Chondrocyte (in vitro differentiated cells): ENCODE measurements at regions not wholly inside any gene's neighbourhood (a gene's known extent, or its start where the extent isn't known, plus 50 kb on each side); places are given as distances from the start of the nearest gene placed in this dataset.
A peak's percentile ranks its signal among the peaks of the same experiment; 100 is the strongest.

Experiments used
- DNase-seq: peaks from one replicate; pipeline ENCODE4 v3.0.0; 2021; ENCODE audit warnings: mixed read lengths, low spot score
- H3K27ac Mint-ChIP-seq: one replicate; pipeline ENCODE4 v1.8.0; 2021; ENCODE audit warnings: mild to moderate bottlenecking, moderate library complexity, mixed read lengths; ENCODE audit not compliant: unreplicated experiment
- H3K27me3 Mint-ChIP-seq: 2 replicates; pipeline ENCODE4 v1.8.0; 2021; ENCODE audit warnings: low read depth, mixed read lengths
- H3K36me3 Mint-ChIP-seq: 2 replicates; pipeline ENCODE4 v1.8.0; 2021; ENCODE audit warnings: low read depth, mixed read lengths
- H3K4me1 Mint-ChIP-seq: 2 replicates; pipeline ENCODE4 v1.8.0; 2021; ENCODE audit warnings: low read depth, mild to moderate bottlenecking, mixed read lengths
- H3K4me3 Mint-ChIP-seq: one replicate; pipeline ENCODE4 v1.8.0; 2021; ENCODE audit warnings: mild to moderate bottlenecking, moderate library complexity, mixed read lengths; ENCODE audit not compliant: unreplicated experiment
- H3K9me3 Mint-ChIP-seq: 2 replicates; pipeline ENCODE4 v1.8.0; 2021; ENCODE audit warnings: low read depth, mixed read lengths
- TF ChIP-seq, protein P1 (sequence below): fragments of 200-600 bp; sonication (generic); IDR thresholded peaks from 2 replicates; pipeline ENCODE4 v1.5.0; 2021; ENCODE audit warnings: antibody characterized with exemption, mild to moderate bottlenecking, moderate library complexity

DNA sequence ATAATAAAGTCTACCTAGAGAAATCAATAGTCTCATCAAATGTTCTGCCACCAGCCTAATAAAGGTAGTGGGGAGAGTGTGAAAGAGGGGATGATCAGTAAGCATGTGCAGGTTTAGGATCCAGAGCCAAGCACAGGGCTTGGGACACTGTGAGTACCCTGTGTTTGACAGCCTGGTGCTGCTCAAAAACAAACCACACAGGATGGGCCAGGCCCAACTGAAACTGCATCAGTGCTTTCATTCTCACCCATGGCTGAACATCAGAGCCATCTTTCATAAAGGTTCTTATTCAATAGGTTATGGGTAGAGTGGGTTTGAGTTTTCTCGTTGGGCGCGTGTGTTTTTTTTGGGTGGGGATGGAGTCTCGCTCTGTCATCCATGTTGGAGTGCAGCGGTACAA lies 87.3 kb upstream of the NHSL1 start:
- TF ChIP-seq, protein P1, sequence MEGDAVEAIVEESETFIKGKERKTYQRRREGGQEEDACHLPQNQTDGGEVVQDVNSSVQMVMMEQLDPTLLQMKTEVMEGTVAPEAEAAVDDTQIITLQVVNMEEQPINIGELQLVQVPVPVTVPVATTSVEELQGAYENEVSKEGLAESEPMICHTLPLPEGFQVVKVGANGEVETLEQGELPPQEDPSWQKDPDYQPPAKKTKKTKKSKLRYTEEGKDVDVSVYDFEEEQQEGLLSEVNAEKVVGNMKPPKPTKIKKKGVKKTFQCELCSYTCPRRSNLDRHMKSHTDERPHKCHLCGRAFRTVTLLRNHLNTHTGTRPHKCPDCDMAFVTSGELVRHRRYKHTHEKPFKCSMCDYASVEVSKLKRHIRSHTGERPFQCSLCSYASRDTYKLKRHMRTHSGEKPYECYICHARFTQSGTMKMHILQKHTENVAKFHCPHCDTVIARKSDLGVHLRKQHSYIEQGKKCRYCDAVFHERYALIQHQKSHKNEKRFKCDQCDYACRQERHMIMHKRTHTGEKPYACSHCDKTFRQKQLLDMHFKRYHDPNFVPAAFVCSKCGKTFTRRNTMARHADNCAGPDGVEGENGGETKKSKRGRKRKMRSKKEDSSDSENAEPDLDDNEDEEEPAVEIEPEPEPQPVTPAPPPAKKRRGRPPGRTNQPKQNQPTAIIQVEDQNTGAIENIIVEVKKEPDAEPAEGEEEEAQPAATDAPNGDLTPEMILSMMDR, result no peak
- H3K9me3 Mint-ChIP-seq, result no peaks in the 10 kb centered on the region
- H3K27me3 Mint-ChIP-seq, result no peaks in the 10 kb centered on the region
- H3K4me3 Mint-ChIP-seq, result no peak overlapping the region
- H3K36me3 Mint-ChIP-seq, result no peaks in the 10 kb centered on the region
- H3K4me1 Mint-ChIP-seq, result peaks cover 18% of the 10 kb centered on the region
- DNase-seq, result no peak
- no peak overlapping the region for H3K27ac Mint-ChIP-seq

DNA sequence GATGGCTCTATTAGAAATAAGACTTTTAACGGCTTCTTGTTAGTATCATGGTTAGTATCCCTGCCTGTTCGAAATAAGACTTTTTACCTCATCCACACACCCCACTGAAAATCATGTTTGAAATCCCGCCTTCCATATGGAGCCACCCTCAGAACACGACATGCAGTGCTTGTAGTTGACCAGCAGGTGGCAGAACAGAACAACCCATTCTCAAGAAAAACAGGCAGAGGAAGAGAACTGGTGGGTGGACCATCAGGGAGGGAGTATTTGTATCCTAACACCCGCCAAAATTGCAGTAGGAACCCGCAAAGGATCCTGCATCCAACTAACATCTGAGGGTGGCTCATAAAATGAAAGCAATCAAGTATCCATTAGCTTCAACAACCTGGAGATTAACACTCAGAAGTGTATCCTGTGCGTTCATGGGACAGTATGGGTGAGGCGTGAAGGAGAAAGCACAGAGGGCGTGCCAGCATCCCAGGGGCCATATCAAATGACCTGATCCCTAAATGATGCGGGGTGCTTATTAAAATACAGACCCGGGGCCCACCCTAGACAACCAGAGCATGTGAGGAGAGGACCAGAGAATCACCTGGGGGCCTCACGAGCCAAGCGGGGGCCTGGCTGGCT lies 89.6 kb upstream of the NHSL1 start:
- peaks cover 31% of the 10 kb centered on the region for H3K4me1 Mint-ChIP-seq
- TF ChIP-seq, protein P1, result peak; percentile 97
- no peaks in the 10 kb centered on the region for H3K27me3 Mint-ChIP-seq
- no peak overlapping the region for H3K4me3 Mint-ChIP-seq
- H3K27ac Mint-ChIP-seq, result no peak overlapping the region
- no peaks in the 10 kb centered on the region for H3K36me3 Mint-ChIP-seq
- no peaks in the 10 kb centered on the region for H3K9me3 Mint-ChIP-seq
- DNase-seq, result no peak

DNA sequence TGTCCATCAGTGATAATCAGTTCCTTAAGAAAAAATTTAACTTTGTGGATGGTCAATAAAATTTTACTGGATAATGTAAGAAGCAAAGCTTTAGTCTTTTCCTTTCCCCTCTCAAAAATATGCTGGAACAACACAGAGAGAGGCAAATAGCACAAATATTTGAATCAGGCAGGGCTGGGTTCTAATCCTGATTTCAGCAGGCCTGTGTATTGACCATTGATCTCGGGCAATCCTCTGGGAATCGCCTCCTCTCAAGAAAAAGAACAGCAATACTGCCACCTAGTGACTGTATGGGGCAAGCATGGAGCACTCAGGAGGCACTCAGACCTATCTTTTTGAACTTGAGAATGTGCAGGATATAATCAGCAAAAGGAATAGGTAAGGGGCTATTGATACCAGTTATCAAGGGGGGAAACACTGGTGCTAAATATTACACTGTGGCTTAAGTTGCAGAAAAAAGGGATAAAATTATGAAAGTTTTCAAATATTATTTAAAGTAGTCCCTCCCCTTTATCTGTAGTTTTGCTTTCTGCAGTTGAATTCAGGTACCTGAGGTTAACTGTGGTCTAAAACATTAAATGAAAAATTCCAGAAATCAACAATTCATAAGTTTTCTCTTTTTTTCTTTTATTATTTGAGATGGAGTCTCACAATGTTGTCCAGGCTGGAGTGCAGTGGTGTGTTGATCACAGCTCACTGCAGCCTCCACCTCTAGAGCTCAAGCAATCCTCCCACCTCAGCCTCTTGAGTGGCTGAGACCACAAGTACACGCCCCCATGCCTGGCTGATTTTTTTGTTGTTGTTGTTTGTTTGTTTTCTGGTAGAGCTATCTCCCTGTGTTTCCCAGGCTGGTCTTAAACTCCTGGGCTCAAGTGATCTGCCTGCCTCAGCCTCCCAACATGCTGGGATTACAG lies 91.8 kb upstream of the NHSL1 start:
- Mint-ChIP-seq H3K4me3 (no peak overlapping the region), H3K27me3 (no peaks in the 10 kb centered on the region), H3K27ac (no peak overlapping the region), H3K36me3 (no peaks in the 10 kb centered on the region), H3K4me1 (peaks cover 29% of the 10 kb centered on the region), H3K9me3 (no peaks in the 10 kb centered on the region)
- no peak for DNase-seq
- TF ChIP-seq, protein P1, result peak; percentile 94

DNA sequence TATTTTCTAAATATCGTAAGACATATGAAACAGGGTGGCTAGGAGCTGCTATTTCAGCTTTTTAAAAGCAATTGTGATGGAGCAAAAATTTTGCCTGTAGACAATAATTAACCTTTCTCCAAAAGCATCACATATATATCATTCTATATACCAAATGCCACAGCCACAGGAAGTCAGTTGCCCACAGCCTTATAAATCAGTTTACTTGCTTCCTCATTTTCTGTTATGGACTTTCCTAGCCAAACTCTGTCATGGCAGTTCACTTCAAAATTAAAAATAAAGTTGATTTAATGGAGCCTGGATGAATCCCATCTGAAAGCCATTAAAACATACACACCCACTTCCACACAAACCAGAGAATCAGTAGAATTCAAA lies 93.4 kb upstream of the NHSL1 start:
- H3K4me1 Mint-ChIP-seq, result peaks cover 29% of the 10 kb centered on the region
- TF ChIP-seq, protein P1, result no peak
- H3K4me3 Mint-ChIP-seq, result peak overlapping the region; percentile 66
- H3K9me3 Mint-ChIP-seq, result no peaks in the 10 kb centered on the region
- H3K36me3 Mint-ChIP-seq, result no peaks in the 10 kb centered on the region
- no peaks in the 10 kb centered on the region for H3K27me3 Mint-ChIP-seq
- no peak for DNase-seq
- peak overlapping the region; percentile 96 for H3K27ac Mint-ChIP-seq

DNA sequence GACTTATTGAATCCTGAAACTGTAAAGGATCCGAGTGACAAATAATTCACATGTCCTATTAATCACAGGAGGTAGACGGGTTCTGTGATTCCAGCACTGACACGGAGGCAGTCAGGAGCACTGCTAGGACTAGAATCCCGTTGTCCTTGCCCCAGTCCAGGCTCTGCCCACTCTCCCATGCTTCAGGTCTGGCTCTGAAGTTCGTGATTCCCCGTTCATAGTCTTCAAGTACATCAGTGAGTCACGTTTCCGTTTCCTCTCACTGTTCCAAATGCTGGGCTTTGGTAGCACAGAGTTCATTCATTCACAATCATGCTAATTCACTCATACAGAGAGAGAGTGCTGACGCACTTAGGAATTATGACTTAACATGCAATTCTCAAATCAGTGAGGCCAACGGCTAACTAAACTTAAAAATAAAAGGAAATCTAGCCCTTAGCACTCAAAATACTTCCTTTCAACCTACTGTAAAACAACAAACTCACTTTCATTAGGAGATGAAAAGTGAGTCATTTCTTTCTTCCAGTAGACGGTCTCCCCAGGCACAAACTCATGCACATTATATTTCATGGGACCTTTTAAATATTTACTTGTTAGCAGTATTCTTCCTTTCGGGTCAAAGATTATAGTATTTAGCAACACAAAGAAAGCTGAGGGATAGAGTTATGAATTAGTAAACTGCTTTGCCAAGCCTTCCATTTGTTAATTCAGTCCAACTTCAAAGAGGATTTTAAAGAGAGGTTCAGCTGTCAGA lies 94.0 kb upstream of the NHSL1 start:
- peaks cover 29% of the 10 kb centered on the region for H3K4me1 Mint-ChIP-seq
- no peaks in the 10 kb centered on the region for H3K9me3 Mint-ChIP-seq
- no peaks in the 10 kb centered on the region for H3K36me3 Mint-ChIP-seq
- TF ChIP-seq, protein P1, result no peak
- peak overlapping the region; percentile 66 for H3K4me3 Mint-ChIP-seq
- no peaks in the 10 kb centered on the region for H3K27me3 Mint-ChIP-seq
- peak overlapping the region; percentile 96 for H3K27ac Mint-ChIP-seq
- DNase-seq, result no peak
